ENCODE measurements at regions not wholly inside any gene's neighbourhood (a gene's known extent, or its start where the extent isn't known, plus 50 kb on each side); places are given as distances from the start of the nearest gene placed in this dataset.
A peak's percentile ranks its signal among the peaks of the same experiment; 100 is the strongest.

DNA sequence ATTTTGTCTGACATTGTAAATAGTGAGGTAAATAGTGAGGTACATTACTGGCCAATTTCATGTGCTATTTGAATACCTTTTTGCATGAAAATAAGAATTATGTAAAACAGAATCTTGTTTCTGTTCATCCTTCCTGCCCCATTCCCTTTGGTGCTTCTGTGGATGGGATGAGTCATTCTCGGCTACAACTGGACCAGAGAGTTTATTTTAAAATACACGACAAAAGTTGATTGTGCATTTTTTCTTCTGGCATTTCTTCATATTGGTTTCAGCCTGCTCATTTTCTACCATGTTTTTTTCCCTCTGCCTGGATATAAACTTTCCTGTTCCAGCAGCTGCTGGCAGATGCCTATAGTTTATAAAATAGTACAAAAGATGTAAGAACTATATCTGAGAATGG, 107.5 kb downstream of the CYSLTR2 start:
- TF ChIP-seq, protein P1, sequence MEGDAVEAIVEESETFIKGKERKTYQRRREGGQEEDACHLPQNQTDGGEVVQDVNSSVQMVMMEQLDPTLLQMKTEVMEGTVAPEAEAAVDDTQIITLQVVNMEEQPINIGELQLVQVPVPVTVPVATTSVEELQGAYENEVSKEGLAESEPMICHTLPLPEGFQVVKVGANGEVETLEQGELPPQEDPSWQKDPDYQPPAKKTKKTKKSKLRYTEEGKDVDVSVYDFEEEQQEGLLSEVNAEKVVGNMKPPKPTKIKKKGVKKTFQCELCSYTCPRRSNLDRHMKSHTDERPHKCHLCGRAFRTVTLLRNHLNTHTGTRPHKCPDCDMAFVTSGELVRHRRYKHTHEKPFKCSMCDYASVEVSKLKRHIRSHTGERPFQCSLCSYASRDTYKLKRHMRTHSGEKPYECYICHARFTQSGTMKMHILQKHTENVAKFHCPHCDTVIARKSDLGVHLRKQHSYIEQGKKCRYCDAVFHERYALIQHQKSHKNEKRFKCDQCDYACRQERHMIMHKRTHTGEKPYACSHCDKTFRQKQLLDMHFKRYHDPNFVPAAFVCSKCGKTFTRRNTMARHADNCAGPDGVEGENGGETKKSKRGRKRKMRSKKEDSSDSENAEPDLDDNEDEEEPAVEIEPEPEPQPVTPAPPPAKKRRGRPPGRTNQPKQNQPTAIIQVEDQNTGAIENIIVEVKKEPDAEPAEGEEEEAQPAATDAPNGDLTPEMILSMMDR (IDR thresholded peaks at IDR 0.05): no peak
- Histone ChIP-seq H3K4me3 (no peak overlapping the region), H3K27ac (no peak overlapping the region)
- no peak for DNase-seq (ENCODE audit: low spot score)

DNA sequence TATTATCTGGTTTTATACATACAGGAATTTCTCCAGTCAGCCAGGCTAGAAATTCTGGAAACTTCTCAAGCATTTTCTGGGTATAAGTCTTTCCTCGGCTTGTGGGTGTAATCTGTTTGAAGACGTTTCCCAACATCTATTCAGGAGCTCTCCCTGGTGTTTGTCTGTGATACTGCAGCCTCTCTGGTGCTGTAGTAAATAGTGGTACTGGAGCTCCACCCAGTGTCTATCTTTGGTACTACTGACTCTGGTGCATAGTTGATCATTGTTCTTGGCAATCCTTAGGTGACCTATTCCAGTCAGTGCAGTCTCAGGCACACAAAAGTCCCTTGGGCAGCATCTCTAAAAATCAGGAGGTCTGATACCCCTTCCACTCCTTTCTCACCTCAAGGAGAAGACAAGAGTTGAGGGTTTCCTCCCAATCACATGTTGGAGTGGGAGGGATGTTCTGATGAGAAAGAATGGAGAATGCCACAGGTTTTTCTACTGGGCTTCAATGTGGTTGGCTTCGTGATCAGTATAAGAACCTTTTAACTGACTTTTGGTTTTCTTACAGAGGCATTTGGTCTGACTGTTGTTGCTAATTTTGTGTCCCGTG, 115.5 kb downstream of the CYSLTR2 start:
- H3K27ac ChIP-seq: no peak overlapping the region
- TF ChIP-seq, protein P1 (IDR thresholded peaks at IDR 0.05): peak; percentile 93
- H3K4me3 ChIP-seq: no peak overlapping the region
- DNase-seq (ENCODE audit: low spot score): no peak

DNA sequence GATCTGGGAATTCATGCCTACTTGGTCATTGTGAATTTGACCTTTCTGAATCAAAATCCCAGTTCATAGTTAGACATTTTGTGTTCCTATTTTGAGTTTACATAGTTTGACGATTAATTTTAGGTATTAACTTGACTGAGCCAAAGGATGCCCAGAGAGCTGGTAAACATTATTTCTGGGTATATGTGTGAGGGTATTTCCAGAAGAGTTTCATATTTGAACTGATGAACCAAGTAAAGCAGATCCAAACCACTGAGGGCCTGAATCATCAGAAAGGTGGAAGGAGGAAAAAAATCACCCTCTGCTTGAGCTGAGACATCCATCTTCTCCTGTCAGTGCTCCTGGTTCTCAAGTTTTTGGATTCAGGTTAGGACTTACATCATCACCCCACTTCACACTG, 116.6 kb downstream of the CYSLTR2 start:
- no peak for DNase-seq (ENCODE audit: low spot score)
- TF ChIP-seq, protein P1 (IDR thresholded peaks at IDR 0.05): no peak
- no peak overlapping the region for H3K4me3 ChIP-seq
- H3K27ac ChIP-seq: no peak overlapping the region

DNA sequence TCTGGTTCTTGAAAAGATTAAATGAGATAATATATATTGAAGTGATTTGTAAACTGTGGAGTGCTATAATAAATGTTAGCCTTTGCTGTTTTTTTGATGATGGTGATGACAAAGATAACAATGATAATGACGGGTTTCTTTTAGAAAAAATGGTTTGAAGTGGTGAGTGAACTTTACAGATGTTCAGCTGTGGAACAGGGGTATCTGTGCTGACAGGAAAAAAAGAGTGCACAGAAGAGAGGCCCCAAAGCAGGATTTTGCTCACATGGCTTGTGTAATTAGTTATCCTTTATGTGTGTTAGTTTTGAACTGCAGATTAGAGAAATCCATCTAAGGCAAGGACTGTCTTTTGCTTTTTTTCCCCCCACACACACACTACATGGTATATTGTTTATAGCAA, 119.2 kb downstream of the CYSLTR2 start:
- TF ChIP-seq, protein P1 (IDR thresholded peaks at IDR 0.05): no peak
- no peak for DNase-seq (ENCODE audit: low spot score)
- Histone ChIP-seq H3K27ac (no peak overlapping the region), H3K4me3 (no peak overlapping the region)

DNA sequence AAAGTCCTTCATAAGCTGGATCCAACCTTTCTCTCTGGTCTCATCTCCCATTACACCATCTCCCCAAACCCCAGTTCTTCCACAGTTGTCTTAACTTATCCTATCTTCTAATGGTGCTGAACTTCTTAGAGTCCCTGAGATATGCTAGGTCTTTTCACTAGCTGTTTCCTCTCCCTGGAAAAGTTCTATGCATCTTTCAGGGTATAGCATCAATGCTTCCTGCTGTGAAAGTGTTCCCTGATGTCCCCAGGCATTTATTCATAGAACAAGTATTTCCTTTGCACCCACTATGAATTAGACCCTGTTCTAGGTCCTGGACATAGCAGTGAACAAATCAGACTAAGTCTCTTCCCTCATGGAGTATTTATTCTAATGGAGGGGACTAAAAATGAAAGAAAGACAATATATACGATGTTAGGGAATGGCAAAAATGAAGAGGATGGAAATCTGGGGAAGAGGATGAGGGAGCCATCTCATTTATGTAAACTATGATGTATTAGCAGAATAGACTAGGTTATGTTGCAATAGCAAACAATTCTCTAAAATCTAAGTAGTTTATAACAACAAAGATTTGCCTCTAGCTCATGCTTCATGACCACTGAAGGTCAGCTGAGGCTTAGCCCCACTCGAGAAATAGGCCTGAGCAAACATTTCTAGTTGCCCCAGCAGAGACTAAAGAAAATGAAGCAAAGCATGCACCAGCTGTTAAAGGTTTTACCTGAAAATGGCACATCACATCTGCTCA, 120.0 kb downstream of the CYSLTR2 start:
- DNase-seq (ENCODE audit: low spot score): no peak
- TF ChIP-seq, protein P1 (IDR thresholded peaks at IDR 0.05): no peak
- no peak overlapping the region for H3K27ac ChIP-seq

DNA sequence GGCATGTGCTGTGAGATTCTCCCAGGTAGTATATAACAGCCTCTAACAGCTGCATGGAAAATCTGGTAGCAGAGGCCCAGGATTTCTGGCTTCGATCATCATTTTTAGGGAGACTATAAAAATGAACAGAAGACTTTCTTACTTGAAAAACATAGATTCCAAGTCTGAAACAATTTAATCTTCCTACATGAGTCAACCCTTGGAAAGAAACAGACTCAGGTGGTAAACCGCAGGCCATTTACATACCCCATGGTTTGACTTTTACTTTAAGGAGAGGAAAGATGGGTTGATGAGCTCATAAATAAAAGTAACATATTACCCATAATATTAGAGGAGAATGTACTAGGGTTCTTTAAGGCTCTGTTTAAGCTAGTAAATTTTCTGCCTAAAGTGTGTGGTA, 121.6 kb downstream of the CYSLTR2 start:
- no peak for DNase-seq (ENCODE audit: low spot score)
- TF ChIP-seq, protein P1 (IDR thresholded peaks at IDR 0.05): no peak
- H3K27ac ChIP-seq: no peak overlapping the region

More for the DNA sequence above, 120.0 kb downstream of the CYSLTR2 start:
- no peak overlapping the region for H3K4me3 ChIP-seq

DNA sequence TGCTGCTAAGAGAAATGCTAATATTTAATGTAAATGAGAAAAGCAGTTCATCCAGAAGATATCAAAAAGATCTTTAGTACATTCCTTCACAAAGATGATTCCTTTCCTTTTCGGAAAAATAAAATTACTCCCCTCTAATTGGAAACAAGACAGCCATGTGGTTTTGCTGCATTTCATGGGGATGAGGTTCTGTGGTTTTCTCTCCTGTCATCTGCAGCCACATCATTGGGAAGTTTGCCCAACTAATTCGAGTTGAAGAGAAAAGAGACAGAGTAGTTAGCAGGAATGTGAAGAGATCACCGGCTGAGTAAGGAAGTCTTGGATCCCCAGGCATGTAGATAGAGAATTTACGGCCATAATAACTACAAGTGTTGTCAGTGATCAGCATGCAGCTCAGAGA, 122.1 kb downstream of the CYSLTR2 start:
- no peak for DNase-seq (ENCODE audit: low spot score)
- Histone ChIP-seq H3K27ac (no peak overlapping the region), H3K4me3 (no peak overlapping the region)
- TF ChIP-seq, protein P1 (IDR thresholded peaks at IDR 0.05): no peak

More for the DNA sequence above, 121.6 kb downstream of the CYSLTR2 start:
- H3K4me3 ChIP-seq: no peak overlapping the region
